HFF-Myc (cell line): ENCODE measurements at regions not wholly inside any gene's neighbourhood (a gene's known extent, or its start where the extent isn't known, plus 50 kb on each side); places are given as distances from the start of the nearest gene placed in this dataset.

Experiments used
- DNase-seq: peaks from one replicate; pipeline ENCODE4 v3.0.0-alpha.2; 2011; ENCODE audit warnings: low read depth; ENCODE audit errors: extremely low read depth
- H3K4me3 ChIP-seq: replicated peaks from 2 replicates; pipeline ENCODE4 v1.5.1; 2011; ENCODE audit warnings: low read depth, mild to moderate bottlenecking, control low read depth, low read length
- TF ChIP-seq, protein P1 (sequence below): IDR thresholded peaks from 2 replicates; pipeline ENCODE4 v1.5.1; 2012; ENCODE audit warnings: mild to moderate bottlenecking, low read depth, low read length, control low read depth; ENCODE audit errors: missing control alignments

GRCh38 chr9:73853549-73853948 lies 643.6 kb upstream of the RORB start:
- TF ChIP-seq, protein P1, sequence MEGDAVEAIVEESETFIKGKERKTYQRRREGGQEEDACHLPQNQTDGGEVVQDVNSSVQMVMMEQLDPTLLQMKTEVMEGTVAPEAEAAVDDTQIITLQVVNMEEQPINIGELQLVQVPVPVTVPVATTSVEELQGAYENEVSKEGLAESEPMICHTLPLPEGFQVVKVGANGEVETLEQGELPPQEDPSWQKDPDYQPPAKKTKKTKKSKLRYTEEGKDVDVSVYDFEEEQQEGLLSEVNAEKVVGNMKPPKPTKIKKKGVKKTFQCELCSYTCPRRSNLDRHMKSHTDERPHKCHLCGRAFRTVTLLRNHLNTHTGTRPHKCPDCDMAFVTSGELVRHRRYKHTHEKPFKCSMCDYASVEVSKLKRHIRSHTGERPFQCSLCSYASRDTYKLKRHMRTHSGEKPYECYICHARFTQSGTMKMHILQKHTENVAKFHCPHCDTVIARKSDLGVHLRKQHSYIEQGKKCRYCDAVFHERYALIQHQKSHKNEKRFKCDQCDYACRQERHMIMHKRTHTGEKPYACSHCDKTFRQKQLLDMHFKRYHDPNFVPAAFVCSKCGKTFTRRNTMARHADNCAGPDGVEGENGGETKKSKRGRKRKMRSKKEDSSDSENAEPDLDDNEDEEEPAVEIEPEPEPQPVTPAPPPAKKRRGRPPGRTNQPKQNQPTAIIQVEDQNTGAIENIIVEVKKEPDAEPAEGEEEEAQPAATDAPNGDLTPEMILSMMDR: no peak
- DNase-seq: no peak
- no peak overlapping the region for H3K4me3 ChIP-seq

DNA sequence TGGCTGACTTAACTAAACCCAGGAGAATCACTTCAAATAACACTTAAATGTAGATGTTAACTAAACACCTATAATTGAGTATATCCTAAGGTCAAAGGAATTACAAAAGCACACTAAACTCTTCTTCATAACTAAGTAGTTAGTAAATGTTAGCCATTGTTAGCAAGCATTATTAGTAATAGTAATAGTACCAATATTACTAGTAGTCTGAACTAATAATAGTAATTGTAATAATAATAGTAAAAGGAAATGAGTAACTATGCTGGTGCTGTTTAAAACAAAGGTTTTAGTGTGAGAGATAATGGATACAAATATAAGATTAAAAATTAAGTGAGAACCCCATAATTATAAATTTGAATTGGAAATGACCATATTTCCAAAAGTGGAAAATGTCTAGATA lies 641.9 kb upstream of the RORB start:
- DNase-seq: no peak
- no peak overlapping the region for H3K4me3 ChIP-seq
- TF ChIP-seq, protein P1: no peak

DNA sequence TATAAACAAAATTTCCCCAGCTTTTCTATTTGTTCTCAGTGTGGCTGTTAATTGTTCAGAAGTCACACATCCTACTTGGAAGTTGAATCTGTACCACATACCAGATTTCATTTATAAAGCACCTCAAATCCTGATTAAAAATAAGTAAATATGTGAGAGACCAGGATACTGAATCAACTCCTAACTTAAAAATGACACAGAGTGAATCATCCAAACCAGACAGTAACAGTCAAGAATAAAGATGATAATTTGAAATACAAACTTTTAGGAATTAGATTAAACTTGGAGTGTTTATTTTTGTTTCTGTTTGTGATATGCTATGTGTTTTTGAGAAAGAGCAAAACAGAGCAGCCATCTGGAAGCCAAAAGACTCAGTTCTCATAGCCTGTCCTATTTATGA lies 633.2 kb upstream of the RORB start:
- TF ChIP-seq, protein P1: no peak
- no peak overlapping the region for H3K4me3 ChIP-seq
- DNase-seq: no peak

- no peak overlapping the region for H3K4me3 ChIP-seq
- DNase-seq: no peak
- TF ChIP-seq, protein P1: no peak
These were observed 630.7 kb upstream of the RORB start for GRCh38 chr9:73866451-73866850.

DNA sequence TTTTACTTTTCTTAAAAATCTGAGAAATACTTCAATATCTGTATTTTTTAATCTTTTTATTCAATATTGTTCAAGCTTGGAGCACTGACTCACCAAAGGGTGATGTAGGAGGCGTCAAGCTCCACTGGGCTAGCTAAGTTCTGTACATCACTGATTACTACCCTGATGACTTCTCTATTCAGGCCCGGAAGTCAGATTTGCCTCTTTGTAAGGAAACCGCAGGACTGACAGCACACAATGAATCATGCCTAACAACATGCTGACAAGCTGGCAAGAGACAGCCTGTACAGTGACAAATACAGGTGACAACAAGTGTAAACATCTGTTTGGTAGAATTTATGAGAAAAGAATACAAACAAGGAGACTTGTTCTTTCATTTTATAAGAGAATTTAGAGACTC lies 627.9 kb upstream of the RORB start:
- TF ChIP-seq, protein P1: no peak
- H3K4me3 ChIP-seq: no peak overlapping the region
- no peak for DNase-seq

- TF ChIP-seq, protein P1: no peak
- DNase-seq: no peak
- no peak overlapping the region for H3K4me3 ChIP-seq
These were observed 625.5 kb upstream of the RORB start for GRCh38 chr9:73871636-73872035.

- TF ChIP-seq, protein P1: no peak
- DNase-seq: no peak
These were observed 624.4 kb upstream of the RORB start for GRCh38 chr9:73872701-73873100.

More at GRCh38 chr9:73872701-73873100, 624.4 kb upstream of the RORB start:
- H3K4me3 ChIP-seq: no peak overlapping the region
